Spleen (tissue), 7 donors: ENCODE measurements at regions not wholly inside any gene's neighbourhood (a gene's known extent, or its start where the extent isn't known, plus 50 kb on each side); places are given as distances from the start of the nearest gene placed in this dataset.

Source experiments
- CTCF ChIP-seq, 11 experiments: fragments of 200-600 bp in 7 of 11; fragments of 450-650 bp in 4 of 11; sonication (generic) in 4 of 11; IDR thresholded peaks in 8 of 11; conservative IDR thresholded peaks in 3 of 11; 1 replicate in 7 of 11; 2 replicates in 4 of 11; pipeline versions ENCODE4 v1.4.0 to v1.8.0; 2016 to 2021; ENCODE audit warnings: antibody characterized with exemption in 11 of 11, inconsistent platforms in 4 of 11, mild to moderate bottlenecking in 1 of 11
- POLR2A ChIP-seq, 3 donors: fragments of 450-650 bp; IDR thresholded peaks; one replicate each; pipeline ENCODE4 v1.5.1; 2017; ENCODE audit warnings: antibody characterized with exemption in 3 of 3, mild to moderate bottlenecking in 1 of 3
- POLR2AphosphoS5 ChIP-seq, 3 donors: sonication (generic); formaldehyde crosslinking; IDR thresholded peaks; one replicate each; pipeline ENCODE4 v1.5.1; 2017; ENCODE audit warnings: antibody characterized with exemption in 3 of 3
- donor health status: DM: no; HTN: no; CAD: no; lungs with moderate emphysema.
- donor health status: DM: no; HTN: no; CAD: no.
- donor health status: DM: no; HTN: no; CAD: no.

GRCh38 chr14:104294983-104295680 lies 156.7 kb downstream of the KIF26A start:
- TF ChIP-seq POLR2A (IDR thresholded peaks at IDR 0.05) (no peak), CTCF (IDR thresholded peaks at IDR 0.05 in 8 of 11, conservative IDR thresholded peaks at IDR 0.05 in 3 of 11) (no peak), POLR2AphosphoS5 (IDR thresholded peaks at IDR 0.05) (no peak)
